Stimulated activated CD4-positive, alpha-beta T cell treated with anti-CD3 and anti-CD28 coated beads, Interleukin-1b, Interleukin-23, amount 100 ng/mL, for 48 hours (primary cell): ENCODE measurements at regions not wholly inside any gene's neighbourhood (a gene's known extent, or its start where the extent isn't known, plus 50 kb on each side); places are given as distances from the start of the nearest gene placed in this dataset.

Experiments used
- DNase-seq: peaks from one replicate; pipeline ENCODE4 v3.0.0-alpha.2; 2020

GRCh38 chr2:181193550-181193949, 213.1 kb downstream of the UBE2E3 start:
- no peak for DNase-seq

DNA sequence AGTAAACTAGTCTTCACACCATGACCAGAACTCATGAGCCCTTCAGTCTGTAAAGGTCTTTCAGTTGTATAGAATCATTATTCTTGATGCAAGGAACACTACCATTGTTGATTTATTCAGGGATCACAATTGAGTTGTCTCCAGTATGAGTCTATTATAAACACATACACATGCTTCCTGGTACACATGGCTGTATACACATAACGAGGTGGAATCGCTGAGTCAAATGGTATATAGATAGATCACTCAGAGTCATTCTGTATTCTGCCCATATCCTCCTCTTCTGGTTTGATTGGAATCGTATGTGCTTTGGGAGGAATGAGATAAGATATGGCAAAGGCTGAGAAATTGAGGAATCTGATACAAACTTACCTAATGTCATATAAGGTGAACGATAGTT, 216.0 kb downstream of the UBE2E3 start:
- DNase-seq, result no peak

DNA sequence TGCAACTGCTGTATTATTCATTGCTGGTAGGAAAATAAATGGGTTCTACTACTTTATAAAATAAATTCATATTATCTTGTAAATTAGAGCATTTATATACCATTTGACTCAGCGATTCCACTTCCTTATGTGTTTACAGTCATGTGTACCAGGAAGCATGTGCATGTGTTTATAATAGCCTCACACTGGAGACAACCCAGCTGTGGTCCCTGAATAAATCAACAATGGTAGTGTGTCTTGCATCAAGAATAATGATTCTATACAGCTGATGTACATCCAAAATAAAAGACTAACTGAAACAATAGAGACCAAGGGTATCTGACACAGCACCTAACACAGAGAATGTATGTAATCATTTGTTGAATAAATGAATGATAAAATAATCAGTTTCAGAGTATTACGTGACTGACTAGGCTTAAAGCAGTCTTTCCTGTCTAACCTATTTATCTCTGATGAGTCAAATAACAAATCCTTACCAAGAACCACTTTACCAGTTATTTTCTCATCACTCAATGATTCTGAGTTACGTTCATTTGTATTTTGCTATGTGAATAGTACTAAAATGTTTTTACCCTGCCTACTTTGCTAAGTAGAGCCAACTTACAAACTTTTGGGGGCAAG, 216.8 kb downstream of the UBE2E3 start:
- no peak for DNase-seq

GRCh38 chr2:181198183-181198864, 217.9 kb downstream of the UBE2E3 start:
- no peak for DNase-seq

- no peak for DNase-seq
Measured at GRCh38 chr2:181203412-181203811, 223.0 kb downstream of the UBE2E3 start.

DNA sequence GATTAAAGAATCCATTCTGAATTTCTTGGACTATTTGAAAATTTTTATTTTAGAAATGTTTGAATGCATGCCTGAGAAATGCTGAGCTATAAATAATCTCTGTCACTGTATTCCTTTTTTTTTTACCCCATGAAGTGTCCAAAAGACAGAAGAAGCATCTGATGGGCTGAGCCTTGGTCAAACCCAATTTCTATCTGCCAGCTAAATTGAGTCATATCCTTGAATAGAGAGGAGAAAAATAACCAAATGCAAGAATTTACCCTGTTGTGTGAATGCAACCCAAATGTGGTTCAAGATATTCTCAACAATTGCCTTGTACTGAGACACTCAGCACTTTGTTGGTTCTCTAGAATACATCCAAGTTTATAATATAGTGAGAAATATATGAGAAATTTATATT, 223.5 kb downstream of the UBE2E3 start:
- DNase-seq, result no peak

- DNase-seq, result no peak
Measured at GRCh38 chr2:181218401-181218821, 238.0 kb downstream of the UBE2E3 start.

DNA sequence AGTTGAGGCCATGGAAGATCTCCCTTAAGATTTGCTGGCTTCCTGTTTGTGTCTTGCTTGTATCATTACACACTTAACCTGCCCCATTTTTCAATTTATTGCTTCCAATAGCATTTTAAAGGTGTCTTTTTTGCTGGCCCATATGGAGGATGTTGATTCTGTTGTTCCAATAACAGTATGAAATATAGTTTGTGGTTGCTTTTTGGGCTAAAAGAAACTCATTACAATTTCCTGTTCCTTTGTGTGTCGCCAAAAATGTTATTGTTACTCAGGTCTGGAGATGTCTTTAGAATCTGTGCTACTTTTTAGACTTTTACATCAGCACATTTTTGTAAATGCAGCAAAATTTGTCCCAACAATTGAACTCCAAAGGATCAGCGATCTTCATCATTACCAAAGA, 234.0 kb upstream of the ITGA4 start:
- no peak for DNase-seq

DNA sequence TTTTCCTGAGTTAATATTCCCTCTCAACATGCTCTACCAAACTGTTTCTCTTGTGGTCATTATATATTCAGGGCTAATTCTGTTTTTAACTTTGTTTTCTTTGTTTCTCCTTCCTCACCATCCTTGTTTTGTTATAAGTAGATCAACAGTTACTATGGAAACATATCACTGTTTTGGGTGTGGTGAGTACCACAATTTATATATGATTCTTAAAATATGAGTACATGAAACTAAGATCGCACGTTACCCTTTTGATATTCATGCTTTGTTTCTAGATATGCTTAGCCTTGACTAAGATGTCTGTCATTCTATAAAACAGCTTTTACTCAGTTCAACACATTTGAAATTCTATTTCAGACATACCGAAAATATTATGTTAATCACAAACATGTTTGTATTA, 232.3 kb upstream of the ITGA4 start:
- no peak for DNase-seq

- DNase-seq, result no peak
Measured at GRCh38 chr2:181228661-181229060, 228.5 kb upstream of the ITGA4 start.

GRCh38 chr2:181231151-181231550, 226.0 kb upstream of the ITGA4 start:
- DNase-seq, result no peak

- DNase-seq, result no peak
Measured at GRCh38 chr2:181231886-181232621, 225.1 kb upstream of the ITGA4 start.

GRCh38 chr2:181234487-181234891, 222.7 kb upstream of the ITGA4 start:
- DNase-seq, result no peak

DNA sequence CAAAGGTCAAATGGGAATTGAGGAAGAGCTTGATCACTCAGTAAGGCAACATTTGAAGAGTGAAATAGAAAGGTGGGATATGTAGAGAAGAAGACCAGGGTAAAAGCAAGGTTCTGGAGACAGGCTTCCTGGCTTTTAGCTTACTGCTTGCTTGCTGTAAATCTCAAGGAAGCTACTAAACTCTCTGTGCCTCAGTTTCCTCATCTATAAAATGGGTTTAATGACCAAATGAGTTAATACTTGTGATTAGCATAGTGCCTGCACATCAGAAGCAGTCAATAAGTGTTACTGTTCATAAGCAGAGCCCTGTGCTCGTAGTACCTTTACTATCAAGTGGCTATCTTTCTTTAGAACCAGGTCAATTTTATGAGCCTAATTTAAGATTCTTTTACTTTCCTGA, 222.2 kb upstream of the ITGA4 start:
- no peak for DNase-seq

DNA sequence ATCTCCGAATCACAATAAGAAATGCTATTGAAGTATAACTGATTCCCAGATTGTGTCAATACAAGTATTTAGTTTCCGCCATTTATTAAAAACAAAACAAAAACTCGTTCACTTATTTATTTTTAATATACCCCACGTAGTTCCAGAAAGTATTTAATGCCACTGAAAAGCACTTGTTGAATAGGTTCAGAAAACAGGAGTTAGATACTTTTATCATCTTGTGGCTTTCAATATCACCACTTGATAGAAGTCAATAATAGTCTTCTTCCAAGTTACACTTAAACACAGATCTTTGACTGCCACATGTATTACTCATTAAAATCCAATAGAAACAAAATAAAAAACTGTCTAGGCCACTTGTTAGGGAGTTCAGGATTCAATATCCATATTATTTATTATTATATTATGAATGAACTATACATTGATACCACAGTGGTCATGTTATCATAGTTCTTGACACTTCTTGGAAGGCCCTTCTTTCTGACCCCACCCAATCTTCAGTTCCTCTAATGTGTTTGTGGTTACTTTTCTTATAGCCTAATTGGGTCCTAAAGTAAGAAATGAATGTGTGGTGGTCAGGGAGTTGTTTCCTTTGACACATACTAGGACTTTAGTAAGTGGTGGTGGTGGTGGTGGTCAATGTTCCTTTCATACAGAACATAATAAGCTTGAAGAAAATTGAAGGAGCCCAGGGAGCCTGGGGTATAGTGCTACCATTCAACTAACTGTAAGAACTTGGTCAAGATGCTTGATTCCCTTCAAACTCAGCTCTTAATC, 221.3 kb upstream of the ITGA4 start:
- DNase-seq, result no peak

- no peak for DNase-seq
Measured at GRCh38 chr2:181239201-181239799, 217.9 kb upstream of the ITGA4 start.

DNA sequence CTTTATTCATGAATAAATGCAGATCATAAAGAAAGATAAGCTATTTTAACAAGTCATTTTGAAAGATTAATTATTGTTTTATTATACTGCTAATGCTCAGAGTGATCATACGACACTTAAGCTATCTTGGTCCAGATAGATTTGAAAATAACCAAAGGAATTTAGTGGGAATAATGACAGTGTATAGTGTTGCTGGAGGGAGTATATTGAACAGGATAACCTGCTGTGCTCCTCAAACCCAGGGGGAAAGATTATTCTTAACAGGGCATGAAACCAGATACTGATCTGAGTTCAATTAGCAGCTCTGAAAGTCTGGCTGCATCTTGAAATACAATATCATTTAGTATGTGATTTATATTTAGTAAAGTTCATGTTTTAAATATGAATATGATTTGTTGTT, 216.3 kb upstream of the ITGA4 start:
- no peak for DNase-seq

- no peak for DNase-seq
Measured at GRCh38 chr2:181241366-181241765, 215.8 kb upstream of the ITGA4 start.

DNA sequence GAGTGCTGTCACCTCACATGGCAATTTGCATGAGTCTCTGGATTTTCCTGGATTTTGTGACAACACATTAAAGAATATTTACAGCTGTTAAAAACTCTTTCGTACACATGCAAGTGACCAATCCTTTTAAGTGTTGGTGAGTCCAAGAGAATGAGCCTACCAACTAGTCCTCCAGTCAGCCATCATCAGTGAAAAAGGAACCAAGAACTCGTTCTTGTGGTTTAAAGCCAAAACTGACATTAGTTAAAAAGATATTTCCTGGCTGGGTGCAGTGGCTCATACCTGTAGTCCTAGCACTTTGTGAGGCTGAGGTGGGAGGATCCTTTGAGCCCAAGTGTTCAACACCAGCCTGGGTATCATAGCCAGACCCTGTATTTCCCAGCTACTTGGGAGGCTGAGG, 215.4 kb upstream of the ITGA4 start:
- peak; percentile 10 for DNase-seq

GRCh38 chr2:181242262-181242661, 214.9 kb upstream of the ITGA4 start:
- DNase-seq, result no peak

GRCh38 chr2:181243319-181243718, 213.9 kb upstream of the ITGA4 start:
- DNase-seq, result no peak

GRCh38 chr2:181250691-181251090, 206.5 kb upstream of the ITGA4 start:
- no peak for DNase-seq
